Omental fat pad (tissue), 3 donors: ENCODE measurements at regions not wholly inside any gene's neighbourhood (a gene's known extent, or its start where the extent isn't known, plus 50 kb on each side); places are given as distances from the start of the nearest gene placed in this dataset.

Experiments
- ATAC-seq: fragments of 150-250 bp; one replicate; pipeline ENCODE4 v1.9.1; 2016; ENCODE audit warnings: mild to moderate bottlenecking, moderate library complexity; ENCODE audit not compliant: low FRiP score
- DNase-seq: peaks from one replicate; pipeline ENCODE4 v3.0.0-alpha.2; 2019; ENCODE audit warnings: low spot score
- CTCF ChIP-seq, 3 donors: fragments of 450-650 bp; IDR thresholded peaks; one replicate each; pipeline ENCODE4 v1.5.1; 2016 to 2017; ENCODE audit warnings: antibody characterized with exemption in 3 of 3, mild to moderate bottlenecking in 3 of 3, moderate library complexity in 2 of 3

GRCh38 chr6:82702574-82702973, 339.0 kb downstream of the TPBG start:
- no peak for ATAC-seq
- no peak for DNase-seq
- TF ChIP-seq CTCF (IDR thresholded peaks at IDR 0.05): no peak

GRCh38 chr6:82703230-82703629, 339.6 kb downstream of the TPBG start:
- no peak for DNase-seq
- ATAC-seq: no peak
- no peak for TF ChIP-seq CTCF (IDR thresholded peaks at IDR 0.05)

GRCh38 chr6:82704045-82704444, 340.4 kb downstream of the TPBG start:
- no peak for ATAC-seq
- no peak for TF ChIP-seq CTCF (IDR thresholded peaks at IDR 0.05)

GRCh38 chr6:82705579-82705978, 342.0 kb downstream of the TPBG start:
- ATAC-seq (no peak), DNase-seq (no peak)
- TF ChIP-seq CTCF (IDR thresholded peaks at IDR 0.05): no peak

More at GRCh38 chr6:82704045-82704444, 340.4 kb downstream of the TPBG start:
- DNase-seq: no peak

GRCh38 chr6:82711105-82711827, 347.6 kb downstream of the TPBG start:
- no peak for DNase-seq
- no peak for TF ChIP-seq CTCF (IDR thresholded peaks at IDR 0.05)
- ATAC-seq: no peak

- TF ChIP-seq CTCF (IDR thresholded peaks at IDR 0.05): no peak
- DNase-seq: no peak
- ATAC-seq: peak; percentile 62
Observed at GRCh38 chr6:82711971-82712370, 348.4 kb downstream of the TPBG start.

GRCh38 chr6:82712389-82712788, 348.8 kb downstream of the TPBG start:
- ATAC-seq: peak; percentile 51

More at GRCh38 chr6:82712389-82712788, 348.8 kb downstream of the TPBG start:
- TF ChIP-seq CTCF (IDR thresholded peaks at IDR 0.05): no peak
- no peak for DNase-seq
